Lung (tissue), 11 donors: ENCODE measurements at regions not wholly inside any gene's neighbourhood (a gene's known extent, or its start where the extent isn't known, plus 50 kb on each side); places are given as distances from the start of the nearest gene placed in this dataset.

ENCODE experiments used
- ATAC-seq: fragments of 200-7000 bp; cut with Tn5 transposase; one replicate; pipeline ENCODE4 v1.9.1; 2020; ENCODE audit warnings: moderate number of reproducible peaks; ENCODE audit not compliant: insufficient read depth, low FRiP score
- DNase-seq, 3 donors: peaks; one replicate each; pipeline ENCODE4 v3.0.0-alpha.2; 2013 to 2017
- H3K27ac ChIP-seq, 2 donors: one replicate each; pipeline ENCODE4 v1.5.1; 2013; ENCODE audit warnings: mild to moderate bottlenecking in 2 of 2, moderate library complexity in 2 of 2, control low read depth in 1 of 2, inconsistent platforms in 1 of 2, low read depth in 1 of 2, low read length in 1 of 2
- H3K27me3 ChIP-seq, 3 donors: one replicate each; pipeline ENCODE4 v1.5.1; 2013; ENCODE audit warnings: low read length in 2 of 3; ENCODE audit not compliant: control insufficient read depth in 3 of 3, insufficient read depth in 3 of 3
- H3K36me3 ChIP-seq, 4 donors: one replicate each; pipeline ENCODE4 v1.5.1; 2013; ENCODE audit warnings: low read length in 4 of 4, mild to moderate bottlenecking in 1 of 4, moderate library complexity in 1 of 4; ENCODE audit not compliant: control insufficient read depth in 4 of 4, insufficient read depth in 4 of 4
- H3K4me1 ChIP-seq, 5 donors: one replicate each; pipeline ENCODE4 v1.5.1; 2013; ENCODE audit warnings: low read length in 5 of 5, mild to moderate bottlenecking in 2 of 5, moderate library complexity in 1 of 5; ENCODE audit not compliant: control insufficient read depth in 5 of 5, insufficient read depth in 5 of 5
- H3K4me3 ChIP-seq: one replicate; pipeline ENCODE4 v1.5.1; 2013; ENCODE audit warnings: mild to moderate bottlenecking, control low read depth, moderate library complexity
- H3K9ac ChIP-seq, 2 donors: one replicate each; pipeline ENCODE4 v1.5.1; 2013; ENCODE audit warnings: low read length in 2 of 2, control low read depth in 1 of 2; ENCODE audit not compliant: insufficient read depth in 1 of 2
- H3K9me3 ChIP-seq, 4 donors: one replicate each; pipeline ENCODE4 v1.5.1; 2013; ENCODE audit warnings: low read length in 3 of 4, mild to moderate bottlenecking in 1 of 4, moderate library complexity in 1 of 4; ENCODE audit not compliant: control insufficient read depth in 4 of 4, insufficient read depth in 3 of 4
- WGBS, 2 donors: extraction: QIAGEN DNeasy Blood & Tissue Kit; methylation state at CpG; one replicate each; pipeline ENCODE4 v1.1.7; 2013; 5-methylcytosine and 5-hydroxymethylcytosine counted together
- TF ChIP-seq, protein P1 (sequence below): IDR thresholded peaks from 2 replicates; pipeline ENCODE4 v1.5.1; 2012; ENCODE audit warnings: mild to moderate bottlenecking; ENCODE audit errors: control extremely low read depth, extremely low read depth
- donor health status: control.
- donor health status: control.
- donor health status: Bipolar disorder and iron deficiency.
- donor health status: healthy.
- donor health status: DM: yes; HTN: yes; CAD: no.

GRCh38 chr1:115492019-115492595 is 149.7 kb upstream of the VANGL1 start:
- TF ChIP-seq, protein P1, sequence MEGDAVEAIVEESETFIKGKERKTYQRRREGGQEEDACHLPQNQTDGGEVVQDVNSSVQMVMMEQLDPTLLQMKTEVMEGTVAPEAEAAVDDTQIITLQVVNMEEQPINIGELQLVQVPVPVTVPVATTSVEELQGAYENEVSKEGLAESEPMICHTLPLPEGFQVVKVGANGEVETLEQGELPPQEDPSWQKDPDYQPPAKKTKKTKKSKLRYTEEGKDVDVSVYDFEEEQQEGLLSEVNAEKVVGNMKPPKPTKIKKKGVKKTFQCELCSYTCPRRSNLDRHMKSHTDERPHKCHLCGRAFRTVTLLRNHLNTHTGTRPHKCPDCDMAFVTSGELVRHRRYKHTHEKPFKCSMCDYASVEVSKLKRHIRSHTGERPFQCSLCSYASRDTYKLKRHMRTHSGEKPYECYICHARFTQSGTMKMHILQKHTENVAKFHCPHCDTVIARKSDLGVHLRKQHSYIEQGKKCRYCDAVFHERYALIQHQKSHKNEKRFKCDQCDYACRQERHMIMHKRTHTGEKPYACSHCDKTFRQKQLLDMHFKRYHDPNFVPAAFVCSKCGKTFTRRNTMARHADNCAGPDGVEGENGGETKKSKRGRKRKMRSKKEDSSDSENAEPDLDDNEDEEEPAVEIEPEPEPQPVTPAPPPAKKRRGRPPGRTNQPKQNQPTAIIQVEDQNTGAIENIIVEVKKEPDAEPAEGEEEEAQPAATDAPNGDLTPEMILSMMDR: no peak
- H3K27me3 ChIP-seq: no peaks in the 10 kb centered on the region
- no peak overlapping the region for H3K27ac ChIP-seq
- no peak for DNase-seq
- no peaks in the 10 kb centered on the region for H3K4me1 ChIP-seq
- H3K9me3 ChIP-seq: no peaks in the 10 kb centered on the region
- 81% methylated on average over 4 of the region's 4 CpGs for WGBS, 2 donors
- no peak overlapping the region for H3K4me3 ChIP-seq
- no peak overlapping the region for H3K9ac ChIP-seq
- ATAC-seq: no peak
- no peaks in the 10 kb centered on the region for H3K36me3 ChIP-seq

DNA sequence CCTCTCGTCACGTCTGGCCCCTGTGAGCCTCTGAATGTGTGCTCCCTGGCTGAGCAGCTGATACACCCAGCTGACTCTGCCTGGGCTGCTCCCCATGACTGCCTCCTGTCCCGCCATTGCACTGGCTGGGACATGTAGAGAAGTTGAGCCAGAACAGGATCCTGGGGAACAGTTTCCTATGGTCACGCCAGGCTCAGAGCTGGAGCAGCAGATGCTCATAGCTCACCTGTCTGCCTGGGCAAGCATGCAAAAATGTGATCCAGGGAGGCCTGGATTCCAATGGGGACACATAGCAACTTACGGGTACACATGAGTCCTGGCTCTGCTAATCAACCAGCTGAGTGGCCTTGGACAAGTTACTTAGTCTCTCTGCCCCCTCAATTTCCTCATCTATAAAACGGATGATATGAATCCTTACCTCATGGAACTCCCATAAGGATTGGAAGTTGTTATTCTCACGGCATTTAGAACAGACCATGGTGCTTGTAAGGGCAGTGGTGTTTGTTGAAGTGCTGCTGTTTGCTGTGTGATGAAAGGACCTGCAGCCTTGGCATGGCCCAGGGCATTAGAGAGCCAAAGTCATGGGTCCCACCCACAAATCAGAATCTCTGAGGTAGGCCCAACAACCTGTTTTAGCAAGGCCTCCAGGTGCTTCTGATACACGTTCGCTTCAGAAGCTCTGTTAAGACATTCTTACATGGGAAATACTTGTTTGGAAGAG is 150.3 kb upstream of the VANGL1 start:
- Histone ChIP-seq H3K9me3 (no peaks in the 10 kb centered on the region), H3K4me1 (no peaks in the 10 kb centered on the region), H3K27me3 (no peaks in the 10 kb centered on the region), H3K4me3 (no peak overlapping the region), H3K9ac (no peak overlapping the region), H3K36me3 (no peaks in the 10 kb centered on the region), H3K27ac (no peak overlapping the region)
- 85 to 90% methylated on average over 9 of the region's 9 CpGs for WGBS, 2 donors
- DNase-seq: no peak
- TF ChIP-seq, protein P1: no peak
- ATAC-seq: no peak

GRCh38 chr1:115479055-115479482 is 141.0 kb upstream of the NGF start:
- Histone ChIP-seq H3K27me3 (peaks cover 0 to 16% (median 13%) of the 10 kb centered on the region in 3 donors), H3K9me3 (peaks cover 0 to 3% (median 0%) of the 10 kb centered on the region in 4 donors), H3K36me3 (no peaks in the 10 kb centered on the region), H3K4me1 (no peaks in the 10 kb centered on the region), H3K9ac (no peak overlapping the region), H3K4me3 (no peak overlapping the region), H3K27ac (no peak overlapping the region)
- ATAC-seq (peak; percentile 19), DNase-seq (peak in 1 of 3 donors; percentile 31)
- 32 to 45% methylated on average over 20 to 22 of the region's 22 CpGs for WGBS, 2 donors
- TF ChIP-seq, protein P1: no peak
